Fibroblast of lung (primary cell): ENCODE measurements at regions not wholly inside any gene's neighbourhood (a gene's known extent, or its start where the extent isn't known, plus 50 kb on each side); places are given as distances from the start of the nearest gene placed in this dataset.

Source experiments
- CTCF ChIP-seq, 2 donors: IDR thresholded peaks in 1 of 2; conservative IDR thresholded peaks in 1 of 2; 1 replicate in 1 of 2; 2 replicates in 1 of 2; pipeline ENCODE4 v1.5.1; 2011 to 2012; ENCODE audit warnings: low read length in 2 of 2, control low read depth in 1 of 2, inconsistent platforms in 1 of 2, low read depth in 1 of 2, mild to moderate bottlenecking in 1 of 2
- EZH2 ChIP-seq: IDR thresholded peaks from 2 replicates; pipeline ENCODE4 v1.5.1; 2012; ENCODE audit warnings: low read length, control low read depth, mild to moderate bottlenecking; ENCODE audit errors: missing control alignments

- TF ChIP-seq CTCF (conservative IDR thresholded peaks at IDR 0.05 in 1 of 2, IDR thresholded peaks at IDR 0.05 in 1 of 2; ENCODE audit: low read depth in 1 of 2, low read length in 2 of 2): no peak
- no peak for TF ChIP-seq EZH2
Observed at GRCh38 chr9:106449336-106449927, 413.5 kb upstream of the ZNF462 start.
